Chondrocyte (in vitro differentiated cells): ENCODE measurements at regions not wholly inside any gene's neighbourhood (a gene's known extent, or its start where the extent isn't known, plus 50 kb on each side); places are given as distances from the start of the nearest gene placed in this dataset.
"Not testable (repeated sequence)": the region's sequence is repeated elsewhere in the genome, so short reads cannot be mapped to it uniquely, and the experiment has no call there.

ENCODE experiments used
- DNase-seq: peaks from one replicate; pipeline ENCODE4 v3.0.0; 2021; ENCODE audit warnings: mixed read lengths, low spot score
- H3K27ac Mint-ChIP-seq: one replicate; pipeline ENCODE4 v1.8.0; 2021; ENCODE audit warnings: mild to moderate bottlenecking, moderate library complexity, mixed read lengths; ENCODE audit not compliant: unreplicated experiment
- H3K27me3 Mint-ChIP-seq: 2 replicates; pipeline ENCODE4 v1.8.0; 2021; ENCODE audit warnings: low read depth, mixed read lengths
- H3K36me3 Mint-ChIP-seq: 2 replicates; pipeline ENCODE4 v1.8.0; 2021; ENCODE audit warnings: low read depth, mixed read lengths
- H3K4me1 Mint-ChIP-seq: 2 replicates; pipeline ENCODE4 v1.8.0; 2021; ENCODE audit warnings: low read depth, mild to moderate bottlenecking, mixed read lengths
- H3K4me3 Mint-ChIP-seq: one replicate; pipeline ENCODE4 v1.8.0; 2021; ENCODE audit warnings: mild to moderate bottlenecking, moderate library complexity, mixed read lengths; ENCODE audit not compliant: unreplicated experiment
- H3K9me3 Mint-ChIP-seq: 2 replicates; pipeline ENCODE4 v1.8.0; 2021; ENCODE audit warnings: low read depth, mixed read lengths
- CTCF ChIP-seq: fragments of 200-600 bp; sonication (generic); IDR thresholded peaks from 2 replicates; pipeline ENCODE4 v1.5.0; 2021; ENCODE audit warnings: antibody characterized with exemption, mild to moderate bottlenecking, moderate library complexity

- Mint-ChIP-seq H3K36me3 (no peaks in the 10 kb centered on the region), H3K9me3 (peaks cover 8% of the 10 kb centered on the region), H3K4me1 (peaks cover 36% of the 10 kb centered on the region), H3K4me3 (no peak overlapping the region), H3K27me3 (no peaks in the 10 kb centered on the region), H3K27ac (no peak overlapping the region)
- no peak for TF ChIP-seq CTCF
- no peak for DNase-seq
Measured at GRCh38 chr6:141202626-141203025, 930.1 kb upstream of the GJE1 start.

- Mint-ChIP-seq H3K4me1 (peaks cover 33% of the 10 kb centered on the region), H3K27me3 (no peaks in the 10 kb centered on the region), H3K27ac (peak overlapping the region; percentile 22), H3K9me3 (peaks cover 9% of the 10 kb centered on the region), H3K36me3 (peaks cover 4% of the 10 kb centered on the region), H3K4me3 (no peak overlapping the region)
- no peak for DNase-seq
- no peak for TF ChIP-seq CTCF
Measured at GRCh38 chr6:141199074-141199473, 933.7 kb upstream of the GJE1 start.

- peak; percentile 17 for TF ChIP-seq CTCF
- peaks cover 35% of the 10 kb centered on the region for H3K9me3 Mint-ChIP-seq
- no peaks in the 10 kb centered on the region for H3K27me3 Mint-ChIP-seq
- H3K4me3 Mint-ChIP-seq = no peak overlapping the region
- H3K27ac Mint-ChIP-seq = no peak overlapping the region
- peaks cover 12% of the 10 kb centered on the region for H3K36me3 Mint-ChIP-seq
- H3K4me1 Mint-ChIP-seq = peaks cover 24% of the 10 kb centered on the region
- DNase-seq = no peak
Measured at GRCh38 chr6:141195251-141195832, 937.4 kb upstream of the GJE1 start.

- no peak for TF ChIP-seq CTCF
- H3K27ac Mint-ChIP-seq = no peak overlapping the region
- peaks cover 23% of the 10 kb centered on the region for H3K9me3 Mint-ChIP-seq
- no peak overlapping the region for H3K4me3 Mint-ChIP-seq
- H3K27me3 Mint-ChIP-seq = no peaks in the 10 kb centered on the region
- H3K4me1 Mint-ChIP-seq = no peaks in the 10 kb centered on the region
- DNase-seq = no peak
- peaks cover 4% of the 10 kb centered on the region for H3K36me3 Mint-ChIP-seq
Measured at GRCh38 chr6:141183368-141183767, 949.4 kb upstream of the GJE1 start.

GRCh38 chr6:141175458-141175857 lies 957.3 kb upstream of the GJE1 start:
- not testable (repeated sequence) for H3K9me3 Mint-ChIP-seq, DNase-seq, H3K27ac Mint-ChIP-seq, H3K36me3 Mint-ChIP-seq, H3K4me3 Mint-ChIP-seq, H3K27me3 Mint-ChIP-seq, H3K4me1 Mint-ChIP-seq

GRCh38 chr6:141174932-141175331 lies 957.8 kb upstream of the GJE1 start:
- Mint-ChIP-seq H3K9me3 (no peaks in the 10 kb centered on the region), H3K36me3 (no peaks in the 10 kb centered on the region), H3K4me1 (no peaks in the 10 kb centered on the region), H3K4me3 (no peak overlapping the region), H3K27me3 (no peaks in the 10 kb centered on the region), H3K27ac (no peak overlapping the region)
- no peak for TF ChIP-seq CTCF
- DNase-seq = no peak
